ENCODE measurements at regions not wholly inside any gene's neighbourhood (a gene's known extent, or its start where the extent isn't known, plus 50 kb on each side); places are given as distances from the start of the nearest gene placed in this dataset.

DNA sequence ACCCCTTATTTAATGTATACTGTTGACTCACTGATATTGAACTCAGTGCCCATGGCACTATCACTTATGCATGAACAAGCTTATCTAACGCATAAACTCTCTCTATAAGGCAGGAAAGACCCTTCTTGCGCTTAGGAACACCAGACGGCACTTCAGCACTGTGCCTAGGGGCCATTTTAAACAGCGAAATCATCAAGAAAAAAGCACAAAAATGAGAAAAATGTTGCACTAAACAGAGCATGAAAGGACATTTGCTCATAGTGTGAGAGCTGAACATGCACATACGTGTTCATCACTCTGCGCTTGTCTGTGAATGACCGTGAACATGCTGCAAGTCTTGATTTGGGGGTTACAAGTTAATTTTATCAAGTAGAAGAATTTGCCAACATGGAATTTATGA is 109.6 kb downstream of the WDR11 start:
- DNase-seq (ENCODE audit: extremely low read depth, low read depth): no peak

DNA sequence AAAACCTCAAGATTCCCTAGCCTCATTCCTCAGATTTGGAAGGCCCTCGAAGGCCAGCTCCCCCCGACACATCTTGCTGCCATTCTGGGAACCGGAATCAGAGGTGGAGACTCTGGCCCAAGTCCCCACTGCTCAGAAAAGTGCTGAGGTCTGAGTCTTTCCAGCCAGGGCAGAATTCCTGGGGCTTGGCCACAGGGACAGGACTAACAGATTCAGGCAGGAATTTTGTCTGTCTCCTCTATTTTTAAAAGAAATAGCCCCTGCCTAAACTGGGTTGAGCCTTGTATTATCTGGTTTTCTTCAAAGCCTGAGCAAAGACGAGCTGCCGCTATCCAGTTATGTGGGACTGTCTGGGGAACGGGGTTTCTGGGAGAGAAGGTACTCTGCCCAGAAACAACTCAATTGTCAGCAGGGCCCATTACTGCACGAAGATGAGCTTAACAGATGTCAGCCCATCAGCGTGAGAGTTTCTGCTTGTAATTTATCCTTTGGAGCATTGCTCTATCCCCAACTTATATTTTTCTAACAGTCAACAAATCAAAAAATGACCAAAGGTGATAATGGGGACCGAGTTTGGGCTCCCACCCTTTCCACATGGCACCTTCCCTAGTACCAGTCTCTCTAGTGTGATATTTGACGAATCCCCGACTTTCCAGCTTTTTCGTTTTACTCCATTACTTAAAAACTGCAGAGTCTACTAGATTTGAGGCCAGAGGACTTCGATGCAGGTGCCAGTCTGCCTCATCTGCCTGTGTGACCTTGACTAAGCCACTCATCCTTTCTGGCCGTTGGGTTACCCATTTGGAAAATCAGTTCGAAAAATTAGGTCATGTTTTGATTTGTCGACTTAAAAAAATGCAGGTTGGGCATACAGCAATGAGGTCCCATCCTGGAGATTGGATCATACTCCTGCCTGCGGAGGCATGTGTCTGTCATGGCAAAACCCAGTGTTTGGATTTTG is 110.9 kb downstream of the WDR11 start:
- DNase-seq (ENCODE audit: extremely low read depth, low read depth): no peak

DNA sequence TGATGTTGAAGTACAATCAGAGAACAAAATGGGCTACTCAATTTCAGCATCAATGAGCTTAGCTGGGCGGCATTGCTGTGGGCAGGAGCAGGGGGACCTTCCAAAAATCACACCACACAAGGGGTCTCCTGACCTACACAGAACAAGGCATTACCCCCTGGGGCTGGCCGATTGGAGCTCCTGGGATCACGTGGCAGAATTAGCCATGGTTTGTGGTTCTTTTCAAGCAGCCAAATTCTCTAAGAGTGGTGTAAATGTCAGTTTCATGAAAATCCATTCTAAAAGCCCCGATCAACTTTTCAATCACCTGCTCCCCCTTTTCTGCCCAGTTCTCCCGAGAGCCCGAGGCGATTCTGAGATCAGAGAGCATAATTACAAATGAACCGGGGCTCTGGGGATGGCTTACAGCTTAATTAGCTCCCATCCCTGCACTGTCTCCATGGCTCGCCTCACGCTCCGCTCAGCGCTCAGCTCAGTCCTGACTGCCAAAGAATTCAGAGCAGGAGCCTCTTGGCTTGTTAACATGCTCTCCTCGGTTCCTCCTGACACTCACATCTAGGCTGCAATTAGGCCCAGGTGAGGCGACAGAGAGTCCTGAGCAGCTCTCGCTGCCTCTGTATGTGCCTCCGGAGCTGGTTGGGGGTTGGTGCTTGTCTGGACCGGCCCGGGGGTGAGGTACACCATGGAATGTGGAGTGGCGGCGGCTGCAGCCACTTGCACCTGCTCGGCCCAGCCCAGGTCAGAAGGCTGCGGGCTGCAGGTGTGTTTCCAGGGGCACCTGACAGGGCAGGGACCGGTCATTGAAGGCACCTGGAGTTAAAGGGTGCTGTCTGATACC is 111.8 kb downstream of the WDR11 start:
- DNase-seq (ENCODE audit: extremely low read depth, low read depth): no peak

DNA sequence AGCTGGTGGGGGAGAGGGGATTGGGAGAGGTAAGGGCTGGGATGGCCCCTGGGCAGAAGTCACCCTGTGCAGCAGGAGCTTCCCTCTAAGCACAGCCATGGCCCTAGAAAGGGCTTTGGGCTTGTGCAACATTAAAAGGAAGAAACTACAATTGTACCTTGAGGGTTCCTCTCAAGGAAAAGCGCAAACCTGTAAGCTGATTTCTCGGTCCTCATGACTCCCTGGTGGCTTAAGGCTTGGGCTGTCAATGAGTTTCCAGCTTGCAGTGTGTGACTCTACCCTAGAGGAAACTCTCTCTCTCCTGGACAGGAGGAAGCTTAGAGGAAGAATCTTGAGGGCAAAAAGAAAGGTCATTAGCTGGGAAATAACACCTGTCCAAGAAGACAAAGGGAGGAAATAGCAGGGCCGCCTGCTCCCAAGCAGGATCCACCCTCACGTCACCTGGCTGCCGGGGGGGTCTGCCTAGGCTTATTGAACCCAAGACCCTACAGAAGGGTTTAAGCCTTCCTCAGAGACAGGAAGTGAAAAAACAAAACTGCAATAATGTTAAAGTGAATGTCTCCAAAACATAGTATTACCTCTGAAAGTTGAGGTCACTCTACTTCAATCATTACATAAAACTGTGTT is 112.5 kb downstream of the WDR11 start:
- no peak for DNase-seq (ENCODE audit: extremely low read depth, low read depth)

DNA sequence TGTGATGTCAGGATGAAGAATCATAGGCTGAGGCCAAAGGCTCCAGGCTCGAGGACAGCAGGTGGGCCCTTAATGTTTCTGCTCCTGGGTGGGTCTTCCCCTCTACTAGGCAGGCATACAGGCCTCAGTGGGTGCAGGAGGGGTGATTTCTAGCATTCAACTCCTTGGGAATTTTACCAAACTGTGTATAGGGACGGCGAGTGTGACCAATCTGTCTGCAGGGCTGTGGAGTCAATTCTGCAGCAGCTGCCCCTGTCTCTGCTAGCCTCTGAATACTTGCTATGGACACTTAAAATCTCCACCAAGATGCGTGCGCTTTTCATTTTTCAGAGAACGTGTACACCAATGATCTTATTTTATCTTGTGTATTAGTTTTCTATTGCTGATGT is 115.5 kb downstream of the WDR11 start:
- no peak for DNase-seq (ENCODE audit: extremely low read depth, low read depth)

DNA sequence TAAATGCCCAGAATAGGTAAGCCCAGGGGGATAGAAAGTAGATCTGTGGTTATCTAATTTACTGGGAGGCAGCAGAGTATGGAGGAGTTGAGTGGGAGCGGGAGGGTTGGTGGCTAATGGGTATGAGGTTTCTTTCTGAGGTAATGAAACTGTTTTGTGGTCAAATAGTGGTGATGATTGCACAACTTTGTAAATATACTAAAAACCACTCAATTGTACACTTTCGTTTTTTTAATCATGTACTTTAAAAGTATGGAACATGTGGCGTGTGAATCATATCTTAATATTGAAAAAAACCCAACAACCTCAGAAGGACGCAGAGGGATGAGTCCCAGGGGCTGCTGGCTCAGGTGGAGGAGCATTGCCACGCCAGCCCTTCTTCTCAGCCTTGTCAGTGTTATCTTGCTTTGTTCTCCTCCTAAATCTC is 118.1 kb downstream of the WDR11 start:
- no peak for DNase-seq (ENCODE audit: extremely low read depth, low read depth)

DNA sequence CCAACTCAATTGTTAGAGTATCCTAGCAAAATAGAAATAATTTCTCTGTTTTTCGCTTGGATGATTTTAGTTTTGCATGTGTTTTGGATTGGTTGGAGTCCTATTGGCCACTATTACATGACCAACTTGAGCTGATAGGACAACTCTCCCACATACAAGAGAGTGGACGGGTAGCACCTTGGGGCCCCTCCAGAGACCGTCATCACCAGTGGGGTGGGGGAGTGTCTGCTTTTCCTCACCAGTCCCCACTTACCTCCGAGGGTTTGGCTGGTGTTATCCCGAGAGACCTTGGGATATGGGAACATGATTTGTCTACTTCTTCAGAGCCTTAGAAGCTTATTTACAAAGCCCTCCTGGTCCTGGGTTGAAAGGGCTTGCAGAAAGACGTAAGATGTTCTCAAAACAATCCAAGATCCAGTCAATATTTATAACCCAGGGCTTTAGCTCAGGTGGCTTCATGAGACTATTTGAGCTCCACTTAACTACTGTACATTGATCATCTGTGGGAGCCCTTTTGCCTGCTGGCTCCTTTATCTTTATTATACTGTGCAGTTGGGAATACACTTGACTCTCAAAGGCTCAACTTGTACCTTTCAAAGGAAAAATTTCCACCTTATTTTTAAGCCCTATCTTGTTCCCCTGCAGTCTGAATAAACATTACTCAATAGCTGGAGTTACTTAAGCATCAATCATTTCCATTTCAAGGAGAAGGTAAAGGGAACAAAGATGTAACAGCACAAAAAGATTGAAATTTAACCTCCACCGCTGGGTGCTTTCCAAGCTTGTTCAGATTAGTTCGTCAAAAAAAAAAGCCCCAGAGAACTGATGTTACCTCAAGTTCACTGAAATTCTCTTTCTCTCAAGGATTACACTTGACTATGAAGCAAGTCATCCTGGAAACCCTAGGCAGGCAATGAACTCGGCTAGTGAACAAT is 119.7 kb downstream of the WDR11 start:
- DNase-seq (ENCODE audit: extremely low read depth, low read depth): no peak

DNA sequence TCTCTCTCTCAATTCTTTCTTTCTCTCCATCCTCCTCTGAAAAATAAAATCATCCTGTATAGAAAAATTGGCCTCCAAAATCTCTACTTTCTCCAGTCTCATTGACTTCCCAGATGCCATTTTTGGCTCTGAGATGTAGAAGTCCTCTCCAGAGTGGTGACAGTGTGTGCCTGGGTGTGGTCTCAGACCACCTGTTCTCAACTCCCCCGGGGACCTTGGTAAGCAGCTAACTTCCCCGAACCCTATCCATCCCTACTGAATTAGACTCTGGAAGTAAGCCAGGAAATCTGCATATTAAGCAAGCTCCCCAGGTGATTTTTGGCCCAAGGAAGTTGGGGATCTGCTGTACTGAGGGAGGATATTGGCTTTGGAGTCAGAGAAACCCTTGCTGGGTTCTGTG is 120.5 kb downstream of the WDR11 start:
- no peak for DNase-seq (ENCODE audit: extremely low read depth, low read depth)

DNA sequence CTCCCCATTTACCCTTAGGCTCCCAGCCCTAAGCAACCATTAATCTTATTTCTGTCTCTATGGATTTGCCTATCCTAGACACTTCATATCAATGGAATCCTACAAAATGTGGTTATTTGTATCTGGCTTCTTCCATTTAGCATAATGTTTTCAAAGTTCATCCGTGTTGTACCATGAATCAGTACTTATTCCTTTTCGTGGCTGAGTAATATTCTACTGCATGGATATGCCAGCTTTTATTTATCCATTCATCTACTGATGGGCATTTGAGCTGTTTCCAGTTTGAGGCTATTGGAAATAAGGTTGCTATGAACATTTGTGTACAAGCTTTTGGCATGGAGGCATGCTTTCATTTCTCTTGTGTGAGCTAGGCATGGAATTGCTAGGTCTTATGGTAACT is 121.1 kb downstream of the WDR11 start:
- no peak for DNase-seq (ENCODE audit: extremely low read depth, low read depth)

DNA sequence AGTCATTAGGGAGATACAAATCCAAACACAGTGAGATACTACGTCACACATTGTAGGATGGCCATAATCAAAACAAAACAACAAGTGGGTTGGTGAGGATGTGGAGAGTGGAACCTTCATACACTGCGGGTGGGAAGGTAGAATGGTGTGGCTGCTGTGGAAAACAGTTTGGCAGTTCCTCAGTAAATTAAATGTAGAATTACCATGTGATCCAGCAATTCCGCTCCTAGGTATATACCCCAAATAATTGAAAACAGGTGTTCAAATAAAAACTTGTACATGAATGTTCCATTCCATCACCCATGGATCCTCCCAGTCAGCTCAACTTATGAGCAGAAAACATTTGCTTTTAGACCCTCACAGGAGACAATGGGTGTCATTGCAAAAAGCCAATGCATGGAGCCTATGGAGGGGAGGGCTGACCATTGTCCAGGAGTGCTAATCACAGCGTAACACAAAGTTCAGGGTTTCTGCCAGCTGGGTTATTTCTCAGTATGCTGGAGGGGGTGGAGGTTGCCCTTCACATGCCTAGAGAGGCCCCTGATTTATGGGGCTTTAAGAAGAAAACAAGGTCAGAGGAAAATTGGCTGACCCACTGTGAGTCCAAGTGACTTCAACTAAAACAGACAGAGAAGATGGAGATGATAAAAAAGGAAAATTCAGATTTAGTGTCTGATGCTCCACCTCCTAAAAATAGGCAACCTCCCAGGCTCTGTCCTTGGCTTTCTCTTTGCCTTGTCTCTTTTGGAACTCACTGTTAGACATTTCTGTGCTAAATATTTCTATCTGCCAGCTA is 124.1 kb downstream of the WDR11 start:
- no peak for DNase-seq (ENCODE audit: extremely low read depth, low read depth)

DNA sequence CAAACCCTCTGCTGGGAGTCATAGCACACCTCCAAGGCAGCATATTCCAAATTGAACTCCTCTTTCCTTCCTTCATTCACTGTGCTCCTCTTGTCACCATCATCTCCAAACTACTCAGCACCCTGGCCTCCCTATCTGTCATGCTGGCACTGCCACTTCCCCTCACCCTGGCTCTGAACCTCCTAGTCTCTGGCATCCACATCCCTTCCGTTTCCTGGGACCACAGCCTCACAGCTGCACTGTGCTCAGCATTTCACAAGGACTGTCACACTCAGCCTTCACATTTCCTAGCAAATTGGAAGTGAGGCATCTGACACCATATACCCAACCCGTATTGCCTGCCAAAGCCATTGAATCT is 124.7 kb downstream of the WDR11 start:
- DNase-seq (ENCODE audit: extremely low read depth, low read depth): no peak

DNA sequence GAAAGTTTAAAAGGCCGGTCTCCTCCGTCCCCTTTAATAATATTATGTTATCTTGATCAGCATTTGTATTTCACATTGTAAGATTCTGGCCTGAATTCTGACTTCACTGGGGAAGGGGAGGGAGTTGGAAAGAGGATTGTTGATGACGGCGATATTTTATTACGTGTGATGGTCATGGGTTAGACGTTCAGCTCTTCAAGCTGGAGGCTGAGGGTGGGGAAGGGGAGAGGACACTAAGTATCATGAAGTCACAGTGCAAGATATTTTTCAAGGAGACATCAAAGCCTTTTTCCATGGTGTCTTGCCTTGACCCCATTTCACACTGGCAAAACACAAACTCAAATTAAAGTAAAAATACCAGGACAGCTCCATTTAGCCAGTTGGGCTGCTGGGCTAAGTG is 126.7 kb downstream of the WDR11 start:
- no peak for DNase-seq (ENCODE audit: extremely low read depth, low read depth)

DNA sequence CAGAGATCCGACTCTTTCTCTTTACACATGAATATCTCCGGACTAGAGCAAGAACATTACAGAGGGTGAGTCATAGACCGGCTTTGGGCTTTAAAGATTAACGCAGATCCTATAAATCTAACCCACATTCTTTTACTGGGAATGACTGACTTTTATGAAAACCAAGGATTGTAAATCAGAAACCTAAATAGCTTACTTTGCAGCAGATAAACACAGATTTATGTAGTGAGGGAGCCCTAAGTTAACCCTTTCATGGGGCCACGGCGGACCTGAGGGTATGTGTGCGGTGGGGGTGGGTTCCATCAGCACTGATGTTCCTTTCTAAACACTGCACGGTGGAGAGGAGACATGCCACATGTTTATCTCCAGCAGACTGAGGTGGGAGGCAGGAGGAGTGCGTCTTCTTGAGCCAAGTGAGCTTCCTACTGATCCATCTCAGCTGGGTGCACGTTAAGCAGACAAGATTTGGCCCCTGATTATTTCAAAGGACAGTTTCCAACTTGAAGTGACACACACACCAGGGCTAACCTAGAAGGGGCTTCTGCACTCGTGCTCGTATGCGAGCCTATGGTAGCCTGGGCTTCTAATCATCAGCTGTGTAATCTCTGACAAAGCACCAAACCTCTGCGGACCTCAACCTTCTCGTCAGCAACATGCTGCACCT is 127.6 kb downstream of the WDR11 start:
- no peak for DNase-seq (ENCODE audit: extremely low read depth, low read depth)

DNA sequence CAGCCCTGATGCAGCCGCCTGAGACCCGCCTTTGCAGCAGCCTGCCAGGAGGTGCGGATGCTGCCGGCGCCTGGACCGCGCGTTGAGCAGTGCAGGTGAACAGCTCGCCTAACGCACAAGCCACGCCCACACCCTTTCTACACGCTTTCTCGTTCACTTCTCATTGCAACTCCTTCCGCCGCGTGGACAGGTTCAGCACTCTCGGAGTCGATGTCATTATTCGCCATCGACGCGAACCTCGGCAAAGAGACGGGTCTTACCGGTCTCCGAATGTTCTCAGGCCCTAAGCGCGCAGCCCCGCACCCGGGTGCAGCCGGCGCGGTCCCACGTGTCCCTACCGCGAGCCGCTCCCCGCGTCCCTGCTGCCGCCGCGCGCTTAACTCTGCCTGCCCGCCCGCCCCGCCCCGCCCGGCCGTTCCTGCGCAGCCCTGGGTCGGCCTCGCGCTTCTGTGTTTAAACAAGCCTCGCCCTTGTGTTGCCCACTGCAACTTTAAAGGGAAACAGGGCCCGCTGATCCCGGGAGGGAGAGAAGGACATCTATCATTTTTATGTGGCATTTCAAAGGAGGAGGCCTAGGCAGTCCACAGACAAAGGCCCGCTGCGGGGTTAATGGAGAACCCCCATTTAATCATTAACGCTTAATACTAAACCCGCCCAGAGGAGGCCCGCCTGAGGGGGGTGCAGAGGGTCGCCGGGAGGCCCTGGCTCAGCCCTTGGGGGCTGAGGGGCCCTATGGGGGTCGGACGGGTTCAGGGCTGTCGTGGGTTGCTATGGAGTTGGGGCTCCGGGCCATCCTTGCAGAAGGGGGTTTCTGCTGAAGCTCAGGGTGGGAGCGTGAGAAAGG is 128.5 kb downstream of the WDR11 start:
- peak; percentile 6 for DNase-seq (ENCODE audit: extremely low read depth, low read depth)

DNA sequence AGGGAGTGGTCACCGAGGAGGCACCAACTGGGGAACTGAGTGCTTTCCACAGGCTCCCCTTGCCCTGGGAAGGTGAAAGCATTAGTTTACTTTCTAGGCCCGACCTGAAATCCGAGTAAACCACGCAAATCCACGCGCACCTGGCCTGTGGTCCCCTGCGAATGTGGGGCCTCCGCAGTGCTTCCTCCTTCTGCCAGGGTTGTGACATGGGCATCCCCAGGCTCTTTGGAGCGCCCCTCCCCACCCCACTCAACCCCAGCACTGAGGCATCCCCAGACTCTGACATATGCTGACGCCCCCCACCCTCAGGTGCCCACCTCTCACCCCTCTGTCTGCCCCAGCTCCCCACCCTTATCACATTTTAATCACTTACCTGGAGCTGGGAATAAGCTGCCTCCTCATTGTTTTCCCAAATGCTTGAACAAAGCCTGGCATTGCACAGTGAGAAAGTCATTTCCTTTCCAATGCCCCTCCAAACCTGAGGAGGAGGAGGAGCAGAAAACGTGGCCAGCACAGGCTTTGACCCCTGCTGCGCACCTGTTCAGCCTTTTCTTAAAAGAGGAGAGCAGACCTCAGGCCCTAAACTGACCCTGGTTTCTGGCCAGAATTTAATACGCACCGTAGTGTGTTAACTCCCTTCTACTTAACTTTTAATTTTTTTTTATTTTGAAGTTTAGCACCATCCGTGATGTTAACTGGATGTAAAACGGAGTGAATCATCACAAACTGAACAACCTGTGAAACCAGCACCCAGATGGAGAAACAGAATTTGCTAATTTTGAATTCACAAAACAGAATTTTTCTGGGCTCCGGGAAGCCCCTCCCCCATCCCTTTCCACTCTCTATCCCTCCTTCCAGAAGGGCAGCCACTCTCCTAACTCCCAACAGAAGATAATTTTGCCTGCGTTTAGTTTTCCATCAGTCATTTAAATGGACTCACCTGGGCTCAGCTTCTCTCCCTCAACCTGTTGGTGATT is 129.4 kb downstream of the WDR11 start:
- DNase-seq (ENCODE audit: extremely low read depth, low read depth): no peak

DNA sequence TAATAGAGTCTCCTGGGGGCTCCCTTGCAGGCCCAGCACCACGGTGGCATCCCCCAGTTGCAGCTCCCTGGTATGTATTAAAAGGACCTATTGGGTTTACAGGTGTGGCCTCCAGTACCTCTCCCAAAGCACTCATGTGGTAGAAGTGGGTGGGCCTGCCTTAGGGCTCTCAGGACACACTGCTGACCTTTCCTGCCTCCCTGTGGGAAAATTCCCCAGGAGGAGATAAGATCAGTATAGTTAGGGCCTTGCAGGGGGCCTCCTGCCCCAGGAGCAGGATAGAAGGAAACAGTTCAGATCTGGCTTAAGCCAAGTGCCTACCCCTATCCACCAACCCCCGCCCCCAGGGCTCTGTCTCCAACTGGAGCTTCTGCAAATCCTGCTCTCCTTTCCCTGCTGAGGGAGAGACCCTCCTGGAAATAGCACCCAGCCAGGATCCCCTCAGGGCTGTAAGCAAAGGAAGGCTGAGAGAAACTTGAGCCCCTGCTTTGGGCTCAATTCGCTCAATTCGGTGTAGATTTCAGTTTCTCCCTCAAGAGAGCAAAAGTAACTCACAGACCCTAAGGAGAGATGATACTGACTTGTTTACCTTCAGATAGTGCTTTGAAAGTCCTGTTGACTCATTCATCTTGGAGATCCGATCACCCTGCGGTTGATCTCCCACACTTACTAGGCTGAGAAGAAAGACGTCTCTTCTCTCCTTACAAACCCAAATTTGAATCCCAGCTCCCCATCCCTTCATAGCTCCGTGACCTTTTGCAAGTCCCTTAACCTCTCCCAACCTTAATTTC is 130.6 kb downstream of the WDR11 start:
- DNase-seq (ENCODE audit: extremely low read depth, low read depth): no peak
